IMR-90 (cell line): ENCODE measurements at regions not wholly inside any gene's neighbourhood (a gene's known extent, or its start where the extent isn't known, plus 50 kb on each side); places are given as distances from the start of the nearest gene placed in this dataset.

Experiments used
- ATAC-seq: fragments of 200-7000 bp; cut with Tn5 transposase; 2 replicates; pipeline ENCODE4 v1.9.1; 2020; ENCODE audit warnings: low read depth, mild to moderate bottlenecking, moderate library complexity
- BruUV-seq: library from RNA; stranded (reverse); fragments of 400-500 nt; replicated peaks from 2 replicates; lab custom pipeline; 2021; lab: Mats Ljungman, UMichigan
- CTCF ChIA-PET: fragments of 300-600 bp; formaldehyde crosslinking; extraction: SDS; loops from one replicate; lab custom pipeline; 2021; ENCODE audit warnings: antibody characterized with exemption; lab: Yijun Ruan, JAX
- POLR2A ChIA-PET: fragments of 300-600 bp; sonication (Branson Sonifier 250); formaldehyde crosslinking; loops from one replicate; lab custom pipeline; 2022; ENCODE audit warnings: antibody characterized with exemption; ENCODE audit not compliant: unreplicated experiment; lab: Charles Lee
- DNase-seq: peaks from one replicate; pipeline ENCODE4 v3.0.0; 2013
- H2AFZ ChIP-seq: replicated peaks from 2 replicates; pipeline ENCODE3; 2013; ENCODE audit warnings: low read length, mild to moderate bottlenecking; ENCODE audit not compliant: poor library complexity
- H2AK5ac ChIP-seq: 2 replicates; pipeline ENCODE4 v1.6.1; 2013; ENCODE audit warnings: low read depth, low read length, inconsistent platforms
- H2AK9ac ChIP-seq: replicated peaks from 2 replicates; pipeline ENCODE3; 2013; ENCODE audit warnings: mild to moderate bottlenecking, low read depth, low read length, moderate library complexity; ENCODE audit not compliant: poor library complexity
- H2BK120ac ChIP-seq: 2 replicates; pipeline ENCODE4 v1.6.1; 2013; ENCODE audit warnings: low read depth, low read length, inconsistent platforms
- H2BK15ac ChIP-seq: 3 replicates; pipeline ENCODE4 v1.6.1; 2013; ENCODE audit warnings: low read depth, low read length, inconsistent platforms
- H2BK20ac ChIP-seq: 2 replicates; pipeline ENCODE4 v1.6.1; 2013; ENCODE audit warnings: low read depth, mild to moderate bottlenecking, inconsistent platforms, low read length, moderate library complexity
- H2BK5ac ChIP-seq: 2 replicates; pipeline ENCODE4 v1.6.1; 2013; ENCODE audit warnings: mild to moderate bottlenecking, low read depth, low read length, inconsistent platforms; ENCODE audit not compliant: poor library complexity, severe bottlenecking
- H3K14ac ChIP-seq: replicated peaks from 2 replicates; pipeline ENCODE4 v1.6.1; 2013; ENCODE audit warnings: low read depth, low read length, inconsistent platforms
- H3K18ac ChIP-seq: 2 replicates; pipeline ENCODE4 v1.6.1; 2013; ENCODE audit warnings: low read depth, low read length, control low read depth
- H3K23ac ChIP-seq: 2 replicates; pipeline ENCODE4 v1.6.1; 2013; ENCODE audit warnings: low read depth, low read length, inconsistent platforms
- H3K27ac ChIP-seq: 2 replicates; pipeline ENCODE4 v1.5.1; 2013; ENCODE audit warnings: mild to moderate bottlenecking, control low read depth, low read length; ENCODE audit not compliant: insufficient read depth
- H3K27me3 ChIP-seq: 2 replicates; pipeline ENCODE4 v1.6.1; 2013; ENCODE audit warnings: low read length; ENCODE audit not compliant: control insufficient read depth, insufficient read depth
- H3K36me3 ChIP-seq: 2 replicates; pipeline ENCODE4 v1.6.1; 2013; ENCODE audit warnings: low read length, mixed read lengths; ENCODE audit not compliant: control insufficient read depth, insufficient read depth
- H3K4ac ChIP-seq: 2 replicates; pipeline ENCODE4 v1.6.1; 2013; ENCODE audit warnings: low read depth, low read length, inconsistent platforms
- H3K4me1 ChIP-seq: 2 replicates; pipeline ENCODE4 v1.6.1; 2013; ENCODE audit warnings: low read length, mixed read lengths; ENCODE audit not compliant: control insufficient read depth, insufficient read depth
- H3K4me2 ChIP-seq: 2 replicates; pipeline ENCODE4 v1.6.1; 2013; ENCODE audit warnings: low read depth, mild to moderate bottlenecking, control low read depth, low read length, moderate library complexity
- H3K4me3 ChIP-seq: 2 replicates; pipeline ENCODE4 v1.5.1; 2013; ENCODE audit warnings: low read depth, mild to moderate bottlenecking, control low read depth, low read length, moderate library complexity; ENCODE audit not compliant: insufficient read depth
- H3K56ac ChIP-seq: 2 replicates; pipeline ENCODE4 v1.6.1; 2013; ENCODE audit warnings: low read length, inconsistent platforms; ENCODE audit not compliant: insufficient read depth; ENCODE audit errors: extremely low read depth
- H3K79me1 ChIP-seq, 2 experiments: 2 replicates each; pipeline ENCODE4 v1.6.1; 2013; ENCODE audit warnings: low read length in 2 of 2, inconsistent platforms in 1 of 2, low read depth in 1 of 2
- H3K9ac ChIP-seq: 2 replicates; pipeline ENCODE4 v1.6.1; 2013; ENCODE audit warnings: low read depth, low read length, control low read depth
- H3K9me1 ChIP-seq: 2 replicates; pipeline ENCODE4 v1.6.1; 2013; ENCODE audit warnings: low read length, inconsistent platforms; ENCODE audit not compliant: insufficient read depth
- H3K9me3 ChIP-seq: 2 replicates; pipeline ENCODE4 v1.6.1; 2013; ENCODE audit warnings: low read length; ENCODE audit not compliant: control insufficient read depth, insufficient read depth
- H4K20me1 ChIP-seq: 2 replicates; pipeline ENCODE4 v1.6.1; 2013; ENCODE audit warnings: low read length, inconsistent platforms; ENCODE audit not compliant: insufficient read depth
- H4K5ac ChIP-seq: 2 replicates; pipeline ENCODE4 v1.6.1; 2013; ENCODE audit warnings: mild to moderate bottlenecking, low read depth, low read length, control low read depth
- H4K8ac ChIP-seq, 2 experiments: 2 replicates each; pipeline ENCODE4 v1.6.1; 2013; ENCODE audit warnings: low read depth in 2 of 2, low read length in 2 of 2, control low read depth in 1 of 2, inconsistent platforms in 1 of 2
- H4K91ac ChIP-seq: 2 replicates; pipeline ENCODE4 v1.6.1; 2013; ENCODE audit warnings: low read depth, low read length, inconsistent platforms; ENCODE audit not compliant: insufficient read depth
- BHLHE40 ChIP-seq: fragments of 150-350 bp; IDR thresholded peaks from 2 replicates; pipeline ENCODE4 v1.6.1; 2016; ENCODE audit warnings: mild to moderate bottlenecking, low read depth, low read length
- CEBPB ChIP-seq: IDR thresholded peaks from 2 replicates; pipeline ENCODE4 v1.6.1; 2012; ENCODE audit warnings: low read depth, low read length, improper control_type of control experiment
- CHD1 ChIP-seq: IDR thresholded peaks from 2 replicates; pipeline ENCODE4 v1.6.1; 2012; ENCODE audit warnings: low read depth, low read length, improper control_type of control experiment
- FOS ChIP-seq: fragments of 150-350 bp; IDR thresholded peaks from 2 replicates; pipeline ENCODE4 v1.6.1; 2016; ENCODE audit warnings: low read depth, low read length
- MAFK ChIP-seq: IDR thresholded peaks from 2 replicates; pipeline ENCODE4 v1.6.1; 2012; ENCODE audit warnings: low read depth, low read length, improper control_type of control experiment
- MAZ ChIP-seq: IDR thresholded peaks from 2 replicates; pipeline ENCODE4 v1.6.1; 2012; ENCODE audit warnings: low read depth, mild to moderate bottlenecking, low read length, improper control_type of control experiment, moderate library complexity, borderline replicate concordance
- MXI1 ChIP-seq: IDR thresholded peaks from 2 replicates; pipeline ENCODE4 v1.6.1; 2012; ENCODE audit warnings: low read depth, mild to moderate bottlenecking, low read length, moderate library complexity, borderline replicate concordance
- NFE2L2 ChIP-seq: fragments of 150-350 bp; IDR thresholded peaks from 2 replicates; pipeline ENCODE4 v1.6.1; 2016; ENCODE audit warnings: low read depth, mild to moderate bottlenecking, low read length
- POLR2A ChIP-seq: IDR thresholded peaks from 2 replicates; pipeline ENCODE4 v1.6.1; 2012; ENCODE audit warnings: mild to moderate bottlenecking, low read depth, low read length
- RAD21 ChIP-seq: IDR thresholded peaks from 2 replicates; pipeline ENCODE4 v1.6.1; 2012; ENCODE audit warnings: low read length, improper control_type of control experiment
- RCOR1 ChIP-seq: IDR thresholded peaks from 2 replicates; pipeline ENCODE4 v1.6.1; 2012; ENCODE audit warnings: mild to moderate bottlenecking, low read length, improper control_type of control experiment; ENCODE audit not compliant: insufficient replicate concordance
- RFX5 ChIP-seq: IDR thresholded peaks from 2 replicates; pipeline ENCODE4 v1.8.0; 2012; ENCODE audit warnings: low read depth, mild to moderate bottlenecking, low read length, moderate library complexity
- SMC3 ChIP-seq: fragments of 150-350 bp; IDR thresholded peaks from 2 replicates; pipeline ENCODE4 v1.6.1; 2016; ENCODE audit warnings: low read depth, mild to moderate bottlenecking, antibody characterized with exemption, low read length, moderate library complexity
- whole genome bisulfite sequencing, 2 experiments: methylation state at CpG; one replicate each; pipeline versions ENCODE4 v1.1.5 to v1.1.7; 2013; ENCODE audit warnings: missing lambda C conversion rate in 2 of 2; ENCODE audit not compliant: insufficient read length in 1 of 2; ENCODE audit errors: extremely low coverage in 2 of 2; 5-methylcytosine and 5-hydroxymethylcytosine counted together
- dilution Hi-C: fragments of 300-500 bp; cut with HindIII; formaldehyde crosslinking; loops from one replicate; pipeline ENCODE4 v1.14.3; 2018; ENCODE audit warnings: low sequenced_read_pairs; ENCODE audit not compliant: unreplicated experiment
- in situ Hi-C: fragments of 300-500 bp; cut with MboI; formaldehyde crosslinking; loops from 3 replicates; pipeline ENCODE4 v1.14.3; 2019; ENCODE audit warnings: low sequenced_read_pairs, inconsistent platforms, mixed read lengths
- intact Hi-C: fragments of 100-400 bp; cut with micrococcal nuclease; formaldehyde crosslinking; loops from 2 replicates; pipeline ENCODE4 v1.10.0; 2022
- TF ChIP-seq, protein P1 (sequence below): conservative IDR thresholded peaks from 2 replicates; pipeline ENCODE4 v1.5.1; 2012; ENCODE audit warnings: mild to moderate bottlenecking, low read depth, low read length, improper control_type of control experiment
- TF ChIP-seq, protein P2 (sequence below): fragments of 150-350 bp; IDR thresholded peaks from 2 replicates; pipeline ENCODE4 v1.6.1; 2017; ENCODE audit warnings: mild to moderate bottlenecking, antibody characterized with exemption, low read length, low read depth
- TF ChIP-seq, protein P3 (sequence below): fragments of 150-350 bp; IDR thresholded peaks from 2 replicates; pipeline ENCODE4 v1.6.1; 2016; ENCODE audit warnings: low read depth, mild to moderate bottlenecking, low read length, moderate library complexity, borderline replicate concordance

DNA sequence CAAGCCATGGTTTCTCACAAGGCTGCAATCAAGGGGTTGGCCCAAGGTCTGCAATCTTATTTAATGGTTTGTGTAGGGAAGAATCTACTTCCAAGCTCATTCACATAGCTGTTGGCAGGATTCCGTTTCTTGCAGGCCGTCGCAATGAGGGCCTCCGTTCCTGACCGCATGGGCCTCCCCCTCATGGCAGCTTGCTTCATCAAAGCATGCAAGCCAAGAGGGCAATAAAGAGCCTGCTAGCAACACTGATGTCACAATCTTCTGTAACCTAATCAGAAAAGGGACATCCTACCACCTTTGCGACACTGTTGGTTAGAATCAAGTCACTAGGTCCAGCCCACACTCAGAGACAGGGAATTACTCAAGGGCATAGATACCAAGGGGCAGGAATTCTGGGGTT, 95.5 kb downstream of the CCT6B start:
- no peak overlapping the region for H2AK5ac ChIP-seq
- no peaks in the 10 kb centered on the region for H3K9me1 ChIP-seq
- H3K9ac ChIP-seq = no peak overlapping the region
- no peak overlapping the region for H2BK15ac ChIP-seq
- no peak overlapping the region for H2AK9ac ChIP-seq
- DNase-seq = no peak
- no peak overlapping the region for H3K4ac ChIP-seq
- 72% methylated on average over 5 of the region's 6 CpGs; no CpG with 5 or more reads in 1 of the 2 experiments for WGBS, 2 experiments
- H3K56ac ChIP-seq = no peak overlapping the region
- intact Hi-C loops (no loop called here), dilution Hi-C loops (no loop called here), in situ Hi-C loops (no loop called here)
- H3K4me2 ChIP-seq = no peak overlapping the region
- no TSS peak for BruUV-seq
- no peak overlapping the region for H3K18ac ChIP-seq
- no peak overlapping the region for H4K5ac ChIP-seq
- H4K91ac ChIP-seq = no peak overlapping the region
- ChIA-PET CTCF (no interaction called here), POLR2A (no interaction called here)
- ATAC-seq = no peak
- H3K27me3 ChIP-seq = no peaks in the 10 kb centered on the region; the same call in 1 of the 2 replicates
- H2BK20ac ChIP-seq = no peak overlapping the region
- H3K4me1 ChIP-seq = no peaks in the 10 kb centered on the region
- no peaks in the 10 kb centered on the region for H3K9me3 ChIP-seq
- H3K27ac ChIP-seq = no peak overlapping the region
- no peak overlapping the region for H2AFZ ChIP-seq
- no peak overlapping the region for H3K4me3 ChIP-seq
- no peak overlapping the region for H4K8ac ChIP-seq
- H3K23ac ChIP-seq = no peak overlapping the region
- no peaks in the 10 kb centered on the region for H3K79me1 ChIP-seq
- H3K36me3 ChIP-seq = no peaks in the 10 kb centered on the region
- no peak overlapping the region for H2BK120ac ChIP-seq
- TF ChIP-seq MAZ = no peak
- TF ChIP-seq, protein P1, sequence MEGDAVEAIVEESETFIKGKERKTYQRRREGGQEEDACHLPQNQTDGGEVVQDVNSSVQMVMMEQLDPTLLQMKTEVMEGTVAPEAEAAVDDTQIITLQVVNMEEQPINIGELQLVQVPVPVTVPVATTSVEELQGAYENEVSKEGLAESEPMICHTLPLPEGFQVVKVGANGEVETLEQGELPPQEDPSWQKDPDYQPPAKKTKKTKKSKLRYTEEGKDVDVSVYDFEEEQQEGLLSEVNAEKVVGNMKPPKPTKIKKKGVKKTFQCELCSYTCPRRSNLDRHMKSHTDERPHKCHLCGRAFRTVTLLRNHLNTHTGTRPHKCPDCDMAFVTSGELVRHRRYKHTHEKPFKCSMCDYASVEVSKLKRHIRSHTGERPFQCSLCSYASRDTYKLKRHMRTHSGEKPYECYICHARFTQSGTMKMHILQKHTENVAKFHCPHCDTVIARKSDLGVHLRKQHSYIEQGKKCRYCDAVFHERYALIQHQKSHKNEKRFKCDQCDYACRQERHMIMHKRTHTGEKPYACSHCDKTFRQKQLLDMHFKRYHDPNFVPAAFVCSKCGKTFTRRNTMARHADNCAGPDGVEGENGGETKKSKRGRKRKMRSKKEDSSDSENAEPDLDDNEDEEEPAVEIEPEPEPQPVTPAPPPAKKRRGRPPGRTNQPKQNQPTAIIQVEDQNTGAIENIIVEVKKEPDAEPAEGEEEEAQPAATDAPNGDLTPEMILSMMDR = no peak
- no peak for TF ChIP-seq BHLHE40
- no peak for TF ChIP-seq MAFK
- TF ChIP-seq MXI1 = no peak
- no peak for TF ChIP-seq RAD21
- TF ChIP-seq, protein P2, sequence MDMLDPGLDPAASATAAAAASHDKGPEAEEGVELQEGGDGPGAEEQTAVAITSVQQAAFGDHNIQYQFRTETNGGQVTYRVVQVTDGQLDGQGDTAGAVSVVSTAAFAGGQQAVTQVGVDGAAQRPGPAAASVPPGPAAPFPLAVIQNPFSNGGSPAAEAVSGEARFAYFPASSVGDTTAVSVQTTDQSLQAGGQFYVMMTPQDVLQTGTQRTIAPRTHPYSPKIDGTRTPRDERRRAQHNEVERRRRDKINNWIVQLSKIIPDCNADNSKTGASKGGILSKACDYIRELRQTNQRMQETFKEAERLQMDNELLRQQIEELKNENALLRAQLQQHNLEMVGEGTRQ = no peak
- TF ChIP-seq CEBPB = no peak
- no peak for TF ChIP-seq SMC3
- no peak for TF ChIP-seq CHD1
- no peak for TF ChIP-seq POLR2A
- no peak for TF ChIP-seq RFX5
- TF ChIP-seq NFE2L2 = no peak
- TF ChIP-seq RCOR1 = no peak
- TF ChIP-seq, protein P3, sequence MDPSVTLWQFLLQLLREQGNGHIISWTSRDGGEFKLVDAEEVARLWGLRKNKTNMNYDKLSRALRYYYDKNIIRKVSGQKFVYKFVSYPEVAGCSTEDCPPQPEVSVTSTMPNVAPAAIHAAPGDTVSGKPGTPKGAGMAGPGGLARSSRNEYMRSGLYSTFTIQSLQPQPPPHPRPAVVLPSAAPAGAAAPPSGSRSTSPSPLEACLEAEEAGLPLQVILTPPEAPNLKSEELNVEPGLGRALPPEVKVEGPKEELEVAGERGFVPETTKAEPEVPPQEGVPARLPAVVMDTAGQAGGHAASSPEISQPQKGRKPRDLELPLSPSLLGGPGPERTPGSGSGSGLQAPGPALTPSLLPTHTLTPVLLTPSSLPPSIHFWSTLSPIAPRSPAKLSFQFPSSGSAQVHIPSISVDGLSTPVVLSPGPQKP = no peak
- TF ChIP-seq FOS = no peak
- H2BK5ac ChIP-seq = no peak overlapping the region
- H4K20me1 ChIP-seq = no peaks in the 10 kb centered on the region
- no peak overlapping the region for H3K14ac ChIP-seq
